Trophoblast cell (in vitro differentiated cells and primary cell): ENCODE measurements at regions not wholly inside any gene's neighbourhood (a gene's known extent, or its start where the extent isn't known, plus 50 kb on each side); places are given as distances from the start of the nearest gene placed in this dataset.

Experiments used
- DNase-seq, 2 donors: peaks; one replicate each; pipeline ENCODE4 v3.0.0-alpha.2; 2016
- H2AFZ ChIP-seq: 2 replicates; pipeline ENCODE4 v1.6.1; 2013; ENCODE audit warnings: low read length, moderate library complexity, mild to moderate bottlenecking; ENCODE audit not compliant: insufficient read depth, poor library complexity
- H2AK5ac ChIP-seq: 2 replicates; pipeline ENCODE4 v1.6.1; 2013; ENCODE audit warnings: mild to moderate bottlenecking, low read length
- H2BK120ac ChIP-seq: 2 replicates; pipeline ENCODE4 v1.6.1; 2013; ENCODE audit warnings: low read length, mild to moderate bottlenecking, moderate library complexity; ENCODE audit not compliant: insufficient read depth, poor library complexity
- H2BK12ac ChIP-seq: 2 replicates; pipeline ENCODE4 v1.6.1; 2013; ENCODE audit warnings: mild to moderate bottlenecking, low read length, moderate library complexity
- H2BK5ac ChIP-seq: 2 replicates; pipeline ENCODE4 v1.6.1; 2013; ENCODE audit warnings: low read length, low read depth, moderate library complexity, mild to moderate bottlenecking; ENCODE audit not compliant: poor library complexity
- H3K14ac ChIP-seq: 2 replicates; pipeline ENCODE4 v1.6.1; 2013; ENCODE audit warnings: mild to moderate bottlenecking, low read length
- H3K18ac ChIP-seq: 2 replicates; pipeline ENCODE4 v1.6.1; 2013; ENCODE audit warnings: mild to moderate bottlenecking, low read length
- H3K23ac ChIP-seq: 2 replicates; pipeline ENCODE4 v1.6.1; 2013; ENCODE audit warnings: low read length
- H3K27ac ChIP-seq: 2 replicates; pipeline ENCODE4 v1.5.1; 2013; ENCODE audit warnings: low read depth, mild to moderate bottlenecking, inconsistent platforms, low read length, moderate library complexity
- H3K27me3 ChIP-seq: 2 replicates; pipeline ENCODE4 v1.6.1; 2013; ENCODE audit warnings: inconsistent platforms, mild to moderate bottlenecking, low read length, moderate library complexity; ENCODE audit not compliant: insufficient read depth
- H3K36me3 ChIP-seq, 2 experiments: 1 replicate in 1 of 2; 2 replicates in 1 of 2; pipeline ENCODE4 v1.6.1; 2013; ENCODE audit warnings: low read length in 2 of 2, mild to moderate bottlenecking in 2 of 2, moderate library complexity in 1 of 2; ENCODE audit not compliant: insufficient read depth in 2 of 2, control insufficient read depth in 1 of 2
- H3K4ac ChIP-seq: 2 replicates; pipeline ENCODE4 v1.6.1; 2013; ENCODE audit warnings: low read depth, mild to moderate bottlenecking, low read length, moderate library complexity
- H3K4me1 ChIP-seq, 2 experiments: 1 replicate in 1 of 2; 2 replicates in 1 of 2; pipeline ENCODE4 v1.6.1; 2013; ENCODE audit warnings: low read length in 2 of 2, mild to moderate bottlenecking in 2 of 2, moderate library complexity in 1 of 2; ENCODE audit not compliant: insufficient read depth in 2 of 2, control insufficient read depth in 1 of 2
- H3K4me2 ChIP-seq: 2 replicates; pipeline ENCODE4 v1.6.1; 2013; ENCODE audit warnings: inconsistent platforms, mild to moderate bottlenecking, low read length, moderate library complexity
- H3K4me3 ChIP-seq: 2 replicates; pipeline ENCODE4 v1.5.1; 2013; ENCODE audit warnings: mild to moderate bottlenecking, low read depth, low read length, inconsistent platforms
- H3K79me1 ChIP-seq: one replicate; pipeline ENCODE4 v1.6.1; 2013; ENCODE audit warnings: low read length
- H3K79me2 ChIP-seq: 2 replicates; pipeline ENCODE4 v1.6.1; 2013; ENCODE audit warnings: low read length, mild to moderate bottlenecking; ENCODE audit not compliant: control insufficient read depth, insufficient read depth, poor library complexity
- H3K9ac ChIP-seq: 2 replicates; pipeline ENCODE4 v1.6.1; 2013; ENCODE audit warnings: mild to moderate bottlenecking, low read length
- H3K9me3 ChIP-seq: 2 replicates; pipeline ENCODE4 v1.6.1; 2013; ENCODE audit warnings: low read depth, mild to moderate bottlenecking, control low read depth, inconsistent platforms, low read length; ENCODE audit not compliant: insufficient read depth
- H4K12ac ChIP-seq: 2 replicates; pipeline ENCODE4 v1.6.1; 2013; ENCODE audit warnings: low read depth, mild to moderate bottlenecking, low read length, moderate library complexity
- H4K8ac ChIP-seq: 2 replicates; pipeline ENCODE4 v1.6.1; 2013; ENCODE audit warnings: low read depth, mild to moderate bottlenecking, low read length, moderate library complexity
- H4K91ac ChIP-seq: one replicate; pipeline ENCODE4 v1.6.1; 2013; ENCODE audit warnings: low read depth, mild to moderate bottlenecking, low read length, moderate library complexity
- WGBS: extraction: QIAGEN DNeasy Blood & Tissue Kit; methylation state at CpG from one replicate; pipeline ENCODE4 v1.1.7; 2013; ENCODE audit warnings: missing lambda C conversion rate; ENCODE audit not compliant: insufficient read length, insufficient coverage; ENCODE audit errors: extremely low coverage; 5-methylcytosine and 5-hydroxymethylcytosine counted together

- Histone ChIP-seq H3K4ac (no peak overlapping the region), H3K79me2 (no peaks in the 10 kb centered on the region), H3K36me3 (no peaks in the 10 kb centered on the region), H2BK120ac (no peak overlapping the region), H4K91ac (no peak overlapping the region), H3K9me3 (no peaks in the 10 kb centered on the region), H3K27ac (no peak overlapping the region), H2AFZ (no peak overlapping the region), H2BK12ac (no peak overlapping the region), H3K27me3 (peaks cover 2% of the 10 kb centered on the region), H3K18ac (no peak overlapping the region), H4K12ac (no peak overlapping the region), H3K23ac (no peak overlapping the region), H4K8ac (no peak overlapping the region), H3K9ac (no peak overlapping the region), H2BK5ac (no peak overlapping the region), H3K4me3 (no peak overlapping the region), H3K79me1 (no peaks in the 10 kb centered on the region), H3K4me1 (no peaks in the 10 kb centered on the region), H2AK5ac (no peak overlapping the region), H3K4me2 (no peak overlapping the region), H3K14ac (no peak overlapping the region)
- DNase-seq, result no peak
- no CpG with 5 or more reads among the region's 3 CpGs for WGBS
Observed at GRCh38 chr17:77640252-77640651, 318.3 kb upstream of the TNRC6C start.

GRCh38 chr17:77640916-77641605 lies 317.4 kb upstream of the TNRC6C start:
- H3K14ac ChIP-seq, result no peak overlapping the region
- no peak for DNase-seq
- H3K4me1 ChIP-seq, result no peaks in the 10 kb centered on the region
- H3K4me3 ChIP-seq, result no peak overlapping the region
- H3K9ac ChIP-seq, result no peak overlapping the region
- H2BK120ac ChIP-seq, result no peak overlapping the region
- H3K27ac ChIP-seq, result no peak overlapping the region
- no CpG with 5 or more reads among the region's 8 CpGs for WGBS
- H2AFZ ChIP-seq, result no peak overlapping the region
- H3K23ac ChIP-seq, result no peak overlapping the region
- H3K18ac ChIP-seq, result no peak overlapping the region
- H3K4ac ChIP-seq, result no peak overlapping the region
- H3K9me3 ChIP-seq, result no peaks in the 10 kb centered on the region
- H4K91ac ChIP-seq, result no peak overlapping the region
- no peaks in the 10 kb centered on the region for H3K79me2 ChIP-seq
- no peaks in the 10 kb centered on the region for H3K36me3 ChIP-seq
- no peak overlapping the region for H2AK5ac ChIP-seq
- no peak overlapping the region for H2BK5ac ChIP-seq
- no peak overlapping the region for H3K4me2 ChIP-seq
- H4K12ac ChIP-seq, result no peak overlapping the region
- no peak overlapping the region for H2BK12ac ChIP-seq
- no peak overlapping the region for H4K8ac ChIP-seq
- no peaks in the 10 kb centered on the region for H3K79me1 ChIP-seq
- H3K27me3 ChIP-seq, result peaks cover 2% of the 10 kb centered on the region

- Histone ChIP-seq H3K4ac (no peak overlapping the region), H4K8ac (no peak overlapping the region), H3K23ac (no peak overlapping the region), H3K4me3 (no peak overlapping the region), H2BK5ac (no peak overlapping the region), H3K14ac (no peak overlapping the region), H3K9ac (no peak overlapping the region), H3K4me1 (no peaks in the 10 kb centered on the region), H2AK5ac (no peak overlapping the region), H3K36me3 (no peaks in the 10 kb centered on the region), H2AFZ (no peak overlapping the region), H3K27me3 (peaks cover 2% of the 10 kb centered on the region), H2BK120ac (no peak overlapping the region), H3K27ac (no peak overlapping the region), H3K79me2 (no peaks in the 10 kb centered on the region), H3K9me3 (no peaks in the 10 kb centered on the region), H3K18ac (no peak overlapping the region), H2BK12ac (no peak overlapping the region), H4K91ac (no peak overlapping the region), H3K79me1 (no peaks in the 10 kb centered on the region), H4K12ac (no peak overlapping the region), H3K4me2 (no peak overlapping the region)
- WGBS, result no CpG with 5 or more reads among the region's 4 CpGs
- no peak for DNase-seq
Observed at GRCh38 chr17:77641718-77642117, 316.8 kb upstream of the TNRC6C start.

GRCh38 chr17:77644181-77645071 lies 314.1 kb upstream of the TNRC6C start:
- Histone ChIP-seq H4K8ac (no peak overlapping the region), H4K12ac (no peak overlapping the region), H3K79me1 (no peaks in the 10 kb centered on the region), H3K9ac (no peak overlapping the region), H3K4me3 (no peak overlapping the region), H3K4me2 (no peak overlapping the region), H3K14ac (no peak overlapping the region), H2AK5ac (no peak overlapping the region), H3K23ac (no peak overlapping the region), H3K9me3 (peaks cover 4% of the 10 kb centered on the region), H3K36me3 (no peaks in the 10 kb centered on the region), H2BK12ac (no peak overlapping the region), H3K79me2 (no peaks in the 10 kb centered on the region), H2AFZ (no peak overlapping the region), H3K4me1 (no peaks in the 10 kb centered on the region), H3K27me3 (peaks cover 2% of the 10 kb centered on the region), H2BK5ac (no peak overlapping the region), H4K91ac (no peak overlapping the region), H3K4ac (no peak overlapping the region), H2BK120ac (no peak overlapping the region), H3K27ac (no peak overlapping the region), H3K18ac (no peak overlapping the region)
- no peak for DNase-seq
- no CpG with 5 or more reads among the region's 15 CpGs for WGBS
